OCI-LY7 (cell line): ENCODE measurements at regions not wholly inside any gene's neighbourhood (a gene's known extent, or its start where the extent isn't known, plus 50 kb on each side); places are given as distances from the start of the nearest gene placed in this dataset.
A peak's percentile ranks its signal among the peaks of the same experiment; 100 is the strongest.

Experiments used
- BruUV-seq: library from RNA; stranded (reverse); fragments of 400-500 nt; replicated peaks from 2 replicates; lab custom pipeline; 2021; lab: Mats Ljungman, UMichigan
- CTCF ChIA-PET: fragments of 300-600 bp; sonication (Branson Sonifier 250); formaldehyde crosslinking; loops from one replicate; lab custom pipeline; 2022; ENCODE audit warnings: antibody characterized with exemption; ENCODE audit not compliant: unreplicated experiment; lab: Charles Lee
- POLR2A ChIA-PET: fragments of 300-600 bp; sonication (Branson Sonifier 250); formaldehyde crosslinking; loops from one replicate; lab custom pipeline; 2022; ENCODE audit warnings: antibody characterized with exemption; lab: Charles Lee
- DNase-seq: peaks from one replicate; pipeline ENCODE4 v3.0.0-alpha.2; 2015; ENCODE audit warnings: low spot score
- H2AFZ ChIP-seq: fragments of 200-600 bp; sonication (generic), shearing (Covaris generic); 2 replicates; pipeline ENCODE4 v1.6.1; 2014; ENCODE audit warnings: mild to moderate bottlenecking, antibody characterized with exemption, low read length, moderate library complexity
- H3K27ac ChIP-seq: fragments of 200-600 bp; sonication (generic); 2 replicates; pipeline ENCODE4 v1.5.1; 2014; ENCODE audit warnings: mixed run types, low read depth, mild to moderate bottlenecking, moderate library complexity, low read length, inconsistent platforms; ENCODE audit not compliant: poor library complexity, severe bottlenecking
- H3K36me3 ChIP-seq: fragments of 200-600 bp; sonication (generic); 2 replicates; pipeline ENCODE4 v1.6.1; 2014; ENCODE audit warnings: mild to moderate bottlenecking, antibody characterized with exemption, low read length, moderate library complexity, mixed read lengths; ENCODE audit not compliant: insufficient read depth
- H3K4me1 ChIP-seq: fragments of 200-600 bp; sonication (generic); 2 replicates; pipeline ENCODE4 v1.5.1; 2014; ENCODE audit warnings: mild to moderate bottlenecking, low read length; ENCODE audit not compliant: insufficient read depth, poor library complexity, severe bottlenecking
- H3K4me2 ChIP-seq: fragments of 200-600 bp; sonication (generic); 2 replicates; pipeline ENCODE4 v1.6.1; 2014; ENCODE audit warnings: mild to moderate bottlenecking, low read length
- H3K4me3 ChIP-seq: fragments of 200-600 bp; sonication (generic); 2 replicates; pipeline ENCODE4 v1.5.1; 2014; ENCODE audit warnings: mild to moderate bottlenecking, low read depth, low read length; ENCODE audit not compliant: poor library complexity, severe bottlenecking
- H3K79me2 ChIP-seq: fragments of 200-600 bp; sonication (generic); 2 replicates; pipeline ENCODE4 v1.6.1; 2016; ENCODE audit warnings: low read depth, mild to moderate bottlenecking, low read length, moderate library complexity, mixed read lengths; ENCODE audit not compliant: insufficient read depth
- H3K9me2 ChIP-seq: fragments of 200-600 bp; sonication (generic); 2 replicates; pipeline ENCODE4 v1.6.1; 2016; ENCODE audit warnings: mild to moderate bottlenecking, low read length, mixed read lengths; ENCODE audit not compliant: insufficient read depth
- H3K9me3 ChIP-seq: fragments of 200-600 bp; sonication (generic); 2 replicates; pipeline ENCODE4 v1.6.1; 2014; ENCODE audit warnings: mild to moderate bottlenecking, mixed run types, low read length, mixed read lengths
- H4K20me1 ChIP-seq: fragments of 200-600 bp; sonication (generic); 2 replicates; pipeline ENCODE4 v1.6.1; 2014; ENCODE audit warnings: mild to moderate bottlenecking, antibody characterized with exemption, low read length, moderate library complexity, mixed read lengths; ENCODE audit not compliant: insufficient read depth
- CTCF ChIP-seq: fragments of 200-600 bp; sonication (generic); conservative IDR thresholded peaks from 2 replicates; pipeline ENCODE4 v1.5.1; 2014; ENCODE audit warnings: mild to moderate bottlenecking, antibody characterized with exemption, low read length, moderate library complexity, mixed read lengths
- EZH2phosphoT487 ChIP-seq: fragments of 200-600 bp; sonication (generic); IDR thresholded peaks from 2 replicates; pipeline ENCODE4 v1.6.1; 2018; ENCODE audit warnings: low read depth, borderline replicate concordance, mild to moderate bottlenecking, mixed run types, antibody characterized with exemption, low read length, moderate library complexity, mixed read lengths
- intact Hi-C: fragments of 100-400 bp; cut with micrococcal nuclease; formaldehyde crosslinking; loops from one replicate; pipeline ENCODE4 v1.10.0; 2022; ENCODE audit not compliant: unreplicated experiment

- intact Hi-C loops, result no loop called here
- no peak overlapping the region for H3K4me2 ChIP-seq
- no peaks in the 10 kb centered on the region for H3K36me3 ChIP-seq
- no TSS peak for BruUV-seq
- peaks cover 12% of the 10 kb centered on the region for H3K4me1 ChIP-seq
- H3K27ac ChIP-seq, result no peak overlapping the region
- no peak for DNase-seq
- no peaks in the 10 kb centered on the region for H3K9me3 ChIP-seq
- H2AFZ ChIP-seq, result no peak overlapping the region
- H3K9me2 ChIP-seq, result no peaks in the 10 kb centered on the region
- CTCF ChIA-PET, result no interaction called here
- no peaks in the 10 kb centered on the region for H4K20me1 ChIP-seq
- POLR2A ChIA-PET, result interaction anchor here (0.6 kb wide), 1 partner anchor 855 kb away, joined by 3 read pairs; no protein-coding TSS in a partner anchor
- no peak overlapping the region for H3K4me3 ChIP-seq
- no peak for TF ChIP-seq EZH2phosphoT487
- no peak for TF ChIP-seq CTCF
- no peaks in the 10 kb centered on the region for H3K79me2 ChIP-seq
Observed at GRCh38 chr2:183490914-183491313, 366.7 kb downstream of the NUP35 start.

DNA sequence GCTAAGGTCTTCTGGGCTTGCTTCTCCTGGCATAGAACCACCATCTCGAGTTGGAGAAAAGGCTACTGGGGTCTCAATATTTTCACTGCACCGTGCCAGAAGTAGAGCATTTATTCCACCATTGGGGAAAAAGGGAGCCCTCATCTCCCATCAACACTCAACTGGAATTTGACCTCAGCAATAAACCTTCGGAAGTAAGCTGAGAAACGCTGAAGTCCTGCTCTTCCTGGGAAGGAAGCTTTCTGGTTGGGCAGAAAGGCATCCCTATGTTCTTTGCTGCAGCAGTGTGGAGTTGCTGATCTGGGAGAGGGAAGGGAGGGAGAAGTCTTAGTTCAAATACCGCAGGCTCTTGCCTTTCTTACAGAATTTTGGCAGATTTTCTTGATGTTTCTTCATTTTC is 368.8 kb downstream of the NUP35 start:
- TF ChIP-seq EZH2phosphoT487 (no peak), CTCF (no peak)
- intact Hi-C loops, result no loop called here
- Histone ChIP-seq H3K4me1 (peaks cover 18% of the 10 kb centered on the region), H2AFZ (no peak overlapping the region), H3K79me2 (no peaks in the 10 kb centered on the region), H3K9me2 (no peaks in the 10 kb centered on the region), H3K4me2 (no peak overlapping the region), H4K20me1 (no peaks in the 10 kb centered on the region), H3K27ac (no peak overlapping the region), H3K9me3 (no peaks in the 10 kb centered on the region), H3K4me3 (no peak overlapping the region), H3K36me3 (no peaks in the 10 kb centered on the region)
- ChIA-PET CTCF (no interaction called here), POLR2A (no interaction called here)
- no peak for DNase-seq
- BruUV-seq, result no TSS peak

DNA sequence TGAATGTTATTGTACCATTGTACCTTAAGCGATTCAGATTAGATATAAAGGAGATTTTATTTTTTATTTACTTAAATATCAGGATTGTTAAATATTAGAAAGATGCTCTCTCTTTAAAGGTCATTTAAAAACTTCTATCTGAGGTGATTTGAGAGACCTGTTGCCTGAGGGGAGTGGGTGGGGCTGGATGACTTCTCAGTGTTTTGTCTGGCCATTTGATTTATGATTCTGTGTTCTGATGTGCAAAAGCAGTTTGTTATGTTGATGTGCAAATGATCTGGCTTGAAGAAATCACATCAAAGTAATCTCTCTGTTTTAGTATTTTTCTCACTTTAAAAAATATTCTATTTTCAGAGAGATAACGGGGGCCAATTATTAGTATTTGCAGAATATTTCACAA is 370.8 kb downstream of the NUP35 start:
- Histone ChIP-seq H3K9me2 (no peaks in the 10 kb centered on the region), H3K4me2 (peak overlapping the region; percentile 66), H3K9me3 (no peaks in the 10 kb centered on the region), H3K79me2 (no peaks in the 10 kb centered on the region), H3K27ac (no peak overlapping the region), H3K4me1 (peaks cover 18% of the 10 kb centered on the region), H3K4me3 (no peak overlapping the region), H2AFZ (peak overlapping the region; percentile 75; the same call in 1 of the 2 replicates), H3K36me3 (no peaks in the 10 kb centered on the region), H4K20me1 (no peaks in the 10 kb centered on the region)
- no peak for DNase-seq
- TF ChIP-seq CTCF (no peak), EZH2phosphoT487 (no peak)
- ChIA-PET POLR2A (interaction anchor here (0.6 to 1.5 kb wide), 2 partner anchors 44 to 152 kb away, joined by 3 to 4 read pairs; no protein-coding TSS in a partner anchor), CTCF (no interaction called here)
- BruUV-seq, result no TSS peak
- intact Hi-C loops, result no loop called here
